OCI-LY7 (cell line): ENCODE measurements at regions not wholly inside any gene's neighbourhood (a gene's known extent, or its start where the extent isn't known, plus 50 kb on each side); places are given as distances from the start of the nearest gene placed in this dataset.

Experiments
- EZH2phosphoT487 ChIP-seq: fragments of 200-600 bp; sonication (generic); IDR thresholded peaks from 2 replicates; pipeline ENCODE4 v1.6.1; 2018; ENCODE audit warnings: low read depth, borderline replicate concordance, mild to moderate bottlenecking, mixed run types, antibody characterized with exemption, low read length, moderate library complexity, mixed read lengths
- TF ChIP-seq, protein P1 (sequence below): fragments of 200-600 bp; sonication (generic); conservative IDR thresholded peaks from 2 replicates; pipeline ENCODE4 v1.5.1; 2014; ENCODE audit warnings: mild to moderate bottlenecking, antibody characterized with exemption, low read length, moderate library complexity, mixed read lengths

DNA sequence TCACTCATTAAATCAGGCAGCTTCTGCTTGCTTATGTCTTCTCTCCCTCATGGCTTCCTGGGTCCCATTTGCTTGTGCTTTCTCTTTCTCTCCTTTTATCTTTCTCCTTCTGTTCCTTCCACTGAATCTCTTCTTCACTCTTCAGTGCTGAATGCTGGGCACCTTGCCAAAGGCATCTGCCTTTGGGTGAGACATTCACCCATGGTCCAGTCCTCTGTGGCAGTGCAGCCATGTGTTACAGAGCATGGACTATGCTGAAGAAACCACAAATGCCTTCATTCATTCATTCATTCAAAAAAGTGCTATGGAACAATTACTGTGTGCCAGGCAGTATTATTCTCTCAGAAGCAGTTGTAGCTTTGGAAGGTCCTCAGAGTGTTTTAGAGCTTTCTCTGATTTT, 344.4 kb upstream of the STXBP6 start:
- TF ChIP-seq, protein P1, sequence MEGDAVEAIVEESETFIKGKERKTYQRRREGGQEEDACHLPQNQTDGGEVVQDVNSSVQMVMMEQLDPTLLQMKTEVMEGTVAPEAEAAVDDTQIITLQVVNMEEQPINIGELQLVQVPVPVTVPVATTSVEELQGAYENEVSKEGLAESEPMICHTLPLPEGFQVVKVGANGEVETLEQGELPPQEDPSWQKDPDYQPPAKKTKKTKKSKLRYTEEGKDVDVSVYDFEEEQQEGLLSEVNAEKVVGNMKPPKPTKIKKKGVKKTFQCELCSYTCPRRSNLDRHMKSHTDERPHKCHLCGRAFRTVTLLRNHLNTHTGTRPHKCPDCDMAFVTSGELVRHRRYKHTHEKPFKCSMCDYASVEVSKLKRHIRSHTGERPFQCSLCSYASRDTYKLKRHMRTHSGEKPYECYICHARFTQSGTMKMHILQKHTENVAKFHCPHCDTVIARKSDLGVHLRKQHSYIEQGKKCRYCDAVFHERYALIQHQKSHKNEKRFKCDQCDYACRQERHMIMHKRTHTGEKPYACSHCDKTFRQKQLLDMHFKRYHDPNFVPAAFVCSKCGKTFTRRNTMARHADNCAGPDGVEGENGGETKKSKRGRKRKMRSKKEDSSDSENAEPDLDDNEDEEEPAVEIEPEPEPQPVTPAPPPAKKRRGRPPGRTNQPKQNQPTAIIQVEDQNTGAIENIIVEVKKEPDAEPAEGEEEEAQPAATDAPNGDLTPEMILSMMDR = no peak
- TF ChIP-seq EZH2phosphoT487 = no peak
